Breast epithelium (tissue), 3 donors: ENCODE measurements at regions not wholly inside any gene's neighbourhood (a gene's known extent, or its start where the extent isn't known, plus 50 kb on each side); places are given as distances from the start of the nearest gene placed in this dataset.

ENCODE experiments used
- CTCF ChIP-seq, 3 donors: fragments of 450-650 bp; IDR thresholded peaks; one replicate each; pipeline ENCODE4 v1.5.1; 2016 to 2017; ENCODE audit warnings: antibody characterized with exemption in 3 of 3, mild to moderate bottlenecking in 3 of 3, moderate library complexity in 3 of 3
- POLR2A ChIP-seq: fragments of 450-650 bp; IDR thresholded peaks from one replicate; pipeline ENCODE4 v1.6.1; 2016; ENCODE audit warnings: antibody characterized with exemption, mild to moderate bottlenecking, moderate library complexity

- TF ChIP-seq CTCF (IDR thresholded peaks at IDR 0.05) (no peak), POLR2A (no peak)
Measured at GRCh38 chr3:13746385-13746784, 133.5 kb downstream of the WNT7A start.
